ENCODE measurements at regions not wholly inside any gene's neighbourhood (a gene's known extent, or its start where the extent isn't known, plus 50 kb on each side); places are given as distances from the start of the nearest gene placed in this dataset.

DNA sequence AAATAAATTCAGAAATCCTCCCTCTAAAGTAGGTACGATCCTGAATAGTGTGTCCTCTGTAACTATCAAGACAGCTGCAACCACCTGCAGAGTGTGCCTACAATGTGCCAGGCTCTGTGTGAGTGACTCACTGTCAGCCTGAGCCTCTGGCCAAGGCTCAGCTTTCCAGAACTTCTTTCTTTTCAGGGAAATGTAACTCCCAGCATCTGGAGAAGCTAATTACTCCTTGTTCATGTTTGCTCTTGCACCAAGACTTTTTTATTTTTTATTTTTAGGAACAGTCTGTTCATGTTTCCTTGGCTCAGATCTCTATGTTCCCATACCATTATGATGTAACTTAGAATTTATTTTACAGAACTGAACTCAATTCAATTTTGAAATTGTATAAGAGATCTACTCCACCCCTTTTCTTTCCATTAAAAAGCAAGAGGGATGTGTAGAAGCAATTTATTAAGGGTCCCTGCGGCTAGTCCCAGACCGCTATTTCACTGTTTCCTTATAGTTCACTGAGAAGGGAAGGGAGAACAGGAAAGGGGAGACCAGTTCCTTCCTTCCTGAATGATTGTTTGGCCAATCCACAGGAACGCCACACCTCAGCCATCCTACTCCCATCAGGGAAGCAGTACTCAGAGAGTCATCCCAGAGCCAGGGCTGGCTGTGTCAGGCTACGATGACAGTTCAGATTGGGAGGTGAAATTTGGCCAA lies 112.4 kb upstream of the ZNF648 start:
- Mint-ChIP-seq H3K9me3 (ENCODE audit: unreplicated experiment) (no peaks in the 10 kb centered on the region), H3K36me3 (ENCODE audit: unreplicated experiment) (no peaks in the 10 kb centered on the region), H3K4me3 (ENCODE audit: unreplicated experiment) (no peak overlapping the region), H3K27ac (ENCODE audit: unreplicated experiment) (peak overlapping the region; percentile 73), H3K4me1 (ENCODE audit: unreplicated experiment) (peaks cover 21% of the 10 kb centered on the region), H3K27me3 (ENCODE audit: unreplicated experiment) (no peaks in the 10 kb centered on the region)
- no peak for DNase-seq (ENCODE audit: extremely low spot score, unreplicated experiment)
- TF ChIP-seq, protein P1, sequence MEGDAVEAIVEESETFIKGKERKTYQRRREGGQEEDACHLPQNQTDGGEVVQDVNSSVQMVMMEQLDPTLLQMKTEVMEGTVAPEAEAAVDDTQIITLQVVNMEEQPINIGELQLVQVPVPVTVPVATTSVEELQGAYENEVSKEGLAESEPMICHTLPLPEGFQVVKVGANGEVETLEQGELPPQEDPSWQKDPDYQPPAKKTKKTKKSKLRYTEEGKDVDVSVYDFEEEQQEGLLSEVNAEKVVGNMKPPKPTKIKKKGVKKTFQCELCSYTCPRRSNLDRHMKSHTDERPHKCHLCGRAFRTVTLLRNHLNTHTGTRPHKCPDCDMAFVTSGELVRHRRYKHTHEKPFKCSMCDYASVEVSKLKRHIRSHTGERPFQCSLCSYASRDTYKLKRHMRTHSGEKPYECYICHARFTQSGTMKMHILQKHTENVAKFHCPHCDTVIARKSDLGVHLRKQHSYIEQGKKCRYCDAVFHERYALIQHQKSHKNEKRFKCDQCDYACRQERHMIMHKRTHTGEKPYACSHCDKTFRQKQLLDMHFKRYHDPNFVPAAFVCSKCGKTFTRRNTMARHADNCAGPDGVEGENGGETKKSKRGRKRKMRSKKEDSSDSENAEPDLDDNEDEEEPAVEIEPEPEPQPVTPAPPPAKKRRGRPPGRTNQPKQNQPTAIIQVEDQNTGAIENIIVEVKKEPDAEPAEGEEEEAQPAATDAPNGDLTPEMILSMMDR (IDR thresholded peaks at IDR 0.05): no peak

DNA sequence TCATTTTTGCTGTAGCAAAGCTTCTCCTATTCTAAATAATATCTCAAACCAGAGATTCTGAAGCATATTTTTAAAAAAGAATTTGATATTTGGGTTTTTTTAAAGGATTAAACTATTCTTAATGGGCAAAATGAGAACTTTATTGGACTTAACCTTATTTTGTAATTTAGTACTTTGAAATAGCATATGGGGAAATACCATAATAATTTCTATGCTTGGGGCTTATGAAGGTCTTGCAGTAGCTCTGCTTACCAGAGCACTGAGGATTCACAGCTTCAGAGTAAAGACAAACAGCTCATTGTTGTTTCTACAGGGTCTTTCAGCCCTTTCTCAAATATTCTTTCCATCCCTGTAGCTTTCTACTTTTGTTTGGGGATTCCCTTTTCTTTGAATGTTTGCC lies 111.2 kb upstream of the ZNF648 start:
- Mint-ChIP-seq H3K9me3 (ENCODE audit: unreplicated experiment) (no peaks in the 10 kb centered on the region), H3K4me1 (ENCODE audit: unreplicated experiment) (peaks cover 22% of the 10 kb centered on the region), H3K4me3 (ENCODE audit: unreplicated experiment) (no peak overlapping the region), H3K36me3 (ENCODE audit: unreplicated experiment) (no peaks in the 10 kb centered on the region), H3K27me3 (ENCODE audit: unreplicated experiment) (no peaks in the 10 kb centered on the region), H3K27ac (ENCODE audit: unreplicated experiment) (no peak overlapping the region)
- DNase-seq (ENCODE audit: extremely low spot score, unreplicated experiment): no peak
- TF ChIP-seq, protein P1 (IDR thresholded peaks at IDR 0.05): no peak

DNA sequence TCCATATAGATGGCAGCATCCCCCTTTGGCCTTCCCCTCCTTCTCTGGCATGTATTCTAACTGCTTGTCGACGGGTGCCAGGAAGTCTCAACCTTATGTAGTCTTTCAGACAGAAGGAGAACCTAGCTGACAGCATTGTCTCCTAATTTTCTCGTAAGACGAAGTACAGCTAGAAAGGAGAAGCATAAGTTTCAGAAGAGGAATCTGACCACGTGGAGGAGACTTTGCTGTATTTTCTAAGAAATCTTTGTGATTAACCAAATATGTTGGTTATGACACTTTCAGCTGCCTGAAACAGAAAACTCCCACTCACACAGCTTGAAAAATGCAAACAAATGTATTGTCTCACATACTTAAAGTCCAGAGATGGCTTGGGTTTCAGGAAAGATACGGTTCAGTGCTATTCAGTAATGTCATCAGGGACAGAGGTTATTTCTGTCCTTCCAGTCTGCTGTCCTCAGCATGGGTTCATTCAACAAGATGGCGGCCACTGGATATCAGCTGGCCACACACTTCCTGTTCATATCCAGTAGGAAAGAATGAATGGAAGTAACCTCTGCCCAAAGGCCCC lies 109.5 kb upstream of the ZNF648 start:
- no peaks in the 10 kb centered on the region for H3K36me3 Mint-ChIP-seq (ENCODE audit: unreplicated experiment)
- DNase-seq (ENCODE audit: extremely low spot score, unreplicated experiment): no peak

DNA sequence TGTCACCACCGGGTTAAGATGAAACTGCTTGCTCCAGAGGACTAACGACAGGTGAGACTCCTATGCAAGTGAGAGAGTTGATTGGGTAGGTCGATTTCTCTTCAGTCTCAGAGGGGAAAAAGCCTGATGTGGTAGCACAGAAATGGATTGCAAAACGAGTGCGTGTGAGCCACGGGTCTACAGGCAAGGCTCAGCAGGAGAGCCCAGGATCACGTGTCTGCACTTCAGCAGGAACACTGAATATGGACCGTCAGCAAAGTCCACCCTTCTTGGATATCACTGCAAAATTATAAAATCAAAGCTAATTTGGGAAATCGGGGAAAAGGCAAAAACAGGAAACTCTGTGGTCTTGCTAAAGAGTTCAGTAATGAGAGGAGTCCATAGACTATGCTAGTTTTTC lies 107.7 kb upstream of the ZNF648 start:
- no peak for DNase-seq (ENCODE audit: extremely low spot score, unreplicated experiment)
- no peaks in the 10 kb centered on the region for H3K27me3 Mint-ChIP-seq (ENCODE audit: unreplicated experiment)
- TF ChIP-seq, protein P1 (IDR thresholded peaks at IDR 0.05): no peak
- no peaks in the 10 kb centered on the region for H3K36me3 Mint-ChIP-seq (ENCODE audit: unreplicated experiment)
- no peaks in the 10 kb centered on the region for H3K9me3 Mint-ChIP-seq (ENCODE audit: unreplicated experiment)
- H3K27ac Mint-ChIP-seq (ENCODE audit: unreplicated experiment): no peak overlapping the region
- no peak overlapping the region for H3K4me3 Mint-ChIP-seq (ENCODE audit: unreplicated experiment)
- peaks cover 19% of the 10 kb centered on the region for H3K4me1 Mint-ChIP-seq (ENCODE audit: unreplicated experiment)

More for the DNA sequence above, 109.5 kb upstream of the ZNF648 start:
- Mint-ChIP-seq H3K9me3 (ENCODE audit: unreplicated experiment) (no peaks in the 10 kb centered on the region), H3K4me3 (ENCODE audit: unreplicated experiment) (no peak overlapping the region), H3K4me1 (ENCODE audit: unreplicated experiment) (peaks cover 22% of the 10 kb centered on the region), H3K27ac (ENCODE audit: unreplicated experiment) (no peak overlapping the region), H3K27me3 (ENCODE audit: unreplicated experiment) (no peaks in the 10 kb centered on the region)
- TF ChIP-seq, protein P1 (IDR thresholded peaks at IDR 0.05): no peak

- TF ChIP-seq, protein P1 (IDR thresholded peaks at IDR 0.05): no peak
- no peak for DNase-seq (ENCODE audit: extremely low spot score, unreplicated experiment)
- Mint-ChIP-seq H3K9me3 (ENCODE audit: unreplicated experiment) (no peaks in the 10 kb centered on the region), H3K4me1 (ENCODE audit: unreplicated experiment) (peaks cover 17% of the 10 kb centered on the region), H3K27ac (ENCODE audit: unreplicated experiment) (no peak overlapping the region), H3K36me3 (ENCODE audit: unreplicated experiment) (no peaks in the 10 kb centered on the region), H3K4me3 (ENCODE audit: unreplicated experiment) (no peak overlapping the region), H3K27me3 (ENCODE audit: unreplicated experiment) (no peaks in the 10 kb centered on the region)
Observed at GRCh38 chr1:182166750-182167149, 105.2 kb upstream of the ZNF648 start.

Measured in osteocyte (in vitro differentiated cells).